HUES6 (cell line): ENCODE measurements at regions not wholly inside any gene's neighbourhood (a gene's known extent, or its start where the extent isn't known, plus 50 kb on each side); places are given as distances from the start of the nearest gene placed in this dataset.

Experiments
- H3K27ac ChIP-seq: 2 replicates; pipeline ENCODE4 v1.7.0; 2013; ENCODE audit warnings: low read depth, mild to moderate bottlenecking, low read length, inconsistent platforms
- H3K27me3 ChIP-seq: 2 replicates; pipeline ENCODE4 v1.6.1; 2013; ENCODE audit warnings: low read length; ENCODE audit not compliant: control insufficient read depth, insufficient read depth
- H3K36me3 ChIP-seq: 2 replicates; pipeline ENCODE4 v1.6.1; 2013; ENCODE audit warnings: low read length; ENCODE audit not compliant: control insufficient read depth, insufficient read depth
- H3K4me1 ChIP-seq: 2 replicates; pipeline ENCODE4 v1.6.1; 2013; ENCODE audit warnings: low read length; ENCODE audit not compliant: control insufficient read depth, insufficient read depth
- H3K4me3 ChIP-seq: 2 replicates; pipeline ENCODE4 v1.5.1; 2013; ENCODE audit warnings: low read depth, low read length
- H3K9ac ChIP-seq: one replicate; pipeline ENCODE4 v1.6.1; 2013; ENCODE audit warnings: mild to moderate bottlenecking, low read length
- H3K9me3 ChIP-seq: 2 replicates; pipeline ENCODE4 v1.6.1; 2013; ENCODE audit warnings: low read depth, low read length; ENCODE audit not compliant: control insufficient read depth, insufficient read depth

DNA sequence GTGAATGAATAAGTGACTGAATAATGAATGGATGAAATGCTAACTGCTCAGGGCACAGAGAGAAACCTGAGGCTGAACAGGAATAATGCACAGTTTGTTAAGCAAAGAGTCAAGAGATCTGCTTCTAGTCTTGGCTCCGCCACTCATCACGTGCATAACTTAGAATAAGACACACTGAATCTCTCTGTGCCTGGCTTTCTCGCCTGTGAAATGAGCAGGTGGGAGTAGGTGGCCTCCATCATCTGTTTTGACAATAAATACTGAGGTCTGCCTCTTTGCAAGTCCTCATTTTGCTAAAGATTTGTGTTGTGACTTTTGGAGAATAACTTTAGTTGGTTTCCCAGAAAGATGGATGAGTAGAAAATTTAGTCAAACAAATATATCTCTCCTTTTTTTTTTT is 318.0 kb downstream of the FBXW7 start:
- Histone ChIP-seq H3K4me1 (no peaks in the 10 kb centered on the region; the same call in 1 of the 2 replicates), H3K36me3 (no peaks in the 10 kb centered on the region), H3K9ac (no peak overlapping the region), H3K27ac (no peak overlapping the region), H3K4me3 (no peak overlapping the region), H3K27me3 (no peaks in the 10 kb centered on the region), H3K9me3 (0 out of 2 replicates have a peak, but pooled peaks cover 2% of the 10 kb centered on the region)

DNA sequence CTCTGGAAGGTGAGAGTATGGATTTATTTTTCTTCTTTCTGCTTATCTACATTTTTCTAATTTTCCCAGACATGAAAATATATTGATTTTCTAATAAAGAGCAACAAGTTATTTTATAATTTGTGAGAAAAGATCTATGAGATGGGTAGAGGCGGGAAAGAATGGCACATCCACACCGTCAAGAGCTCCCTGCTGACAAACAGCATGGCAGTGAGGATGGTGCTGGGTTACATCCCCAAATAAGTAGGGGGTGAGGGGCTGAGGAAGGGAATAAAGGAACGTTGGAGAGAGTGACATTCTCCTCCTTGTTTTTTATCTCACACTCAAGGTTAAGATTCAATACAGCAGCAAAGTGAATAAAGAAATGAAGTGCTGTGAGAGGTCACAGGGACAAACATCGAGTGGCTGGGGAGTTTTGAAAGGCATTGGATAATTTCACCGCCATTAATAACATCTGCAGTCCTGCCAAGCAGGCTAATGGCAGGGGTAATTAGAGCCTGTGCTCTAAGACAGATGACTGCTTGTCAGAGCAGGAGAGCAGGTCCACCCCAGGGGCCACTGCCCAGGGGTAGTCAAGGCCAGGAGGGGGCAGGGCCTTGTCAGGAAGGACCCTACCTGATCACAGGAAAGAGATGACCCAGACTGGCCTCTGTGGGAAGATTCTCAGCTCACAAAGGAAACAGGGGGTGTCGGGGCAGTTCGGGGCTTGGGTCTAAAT is 323.8 kb downstream of the FBXW7 start:
- Histone ChIP-seq H3K27me3 (no peaks in the 10 kb centered on the region), H3K4me1 (peaks cover 11% of the 10 kb centered on the region), H3K27ac (no peak overlapping the region), H3K36me3 (no peaks in the 10 kb centered on the region), H3K9ac (no peak overlapping the region), H3K9me3 (0 out of 2 replicates have a peak, but pooled peaks cover 2% of the 10 kb centered on the region), H3K4me3 (no peak overlapping the region)

DNA sequence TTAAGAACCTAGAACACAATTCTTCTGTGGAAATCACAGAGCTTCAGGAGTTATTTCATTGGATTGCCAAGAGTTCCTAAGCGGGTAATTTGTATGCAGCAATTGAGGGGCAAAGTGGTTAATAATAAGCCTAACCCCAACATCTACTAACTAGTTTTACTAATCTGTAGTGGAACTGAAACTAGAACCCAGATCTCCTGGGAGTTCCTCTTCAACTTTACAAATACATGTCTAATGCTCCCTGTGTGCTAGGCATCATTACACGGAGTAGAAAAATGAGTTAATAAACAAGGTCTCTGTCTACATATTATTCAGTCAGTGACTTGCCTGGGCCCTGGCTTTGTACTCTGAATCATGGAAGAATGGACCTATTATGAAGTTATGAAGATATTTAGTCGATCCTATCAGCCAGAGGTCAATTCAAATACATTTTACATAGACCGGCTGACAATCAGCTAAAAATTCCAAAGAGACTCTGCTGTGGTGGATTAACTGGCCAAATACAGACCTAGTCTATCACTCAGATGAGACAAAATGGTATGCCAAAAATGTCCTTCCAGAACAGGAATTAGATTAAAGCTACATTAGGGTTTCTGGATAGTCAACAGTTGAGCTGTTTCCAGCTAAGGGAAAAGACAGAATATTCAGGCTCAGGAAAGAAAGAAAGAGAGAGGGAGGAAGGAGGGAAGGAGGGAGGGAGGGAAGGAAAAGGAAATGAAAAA is 326.0 kb downstream of the FBXW7 start:
- Histone ChIP-seq H3K9ac (no peak overlapping the region), H3K4me1 (peaks cover 17% of the 10 kb centered on the region), H3K27me3 (no peaks in the 10 kb centered on the region), H3K4me3 (no peak overlapping the region), H3K9me3 (0 out of 2 replicates have a peak, but pooled peaks cover under 1% of the 10 kb centered on the region), H3K27ac (no peak overlapping the region), H3K36me3 (no peaks in the 10 kb centered on the region)

DNA sequence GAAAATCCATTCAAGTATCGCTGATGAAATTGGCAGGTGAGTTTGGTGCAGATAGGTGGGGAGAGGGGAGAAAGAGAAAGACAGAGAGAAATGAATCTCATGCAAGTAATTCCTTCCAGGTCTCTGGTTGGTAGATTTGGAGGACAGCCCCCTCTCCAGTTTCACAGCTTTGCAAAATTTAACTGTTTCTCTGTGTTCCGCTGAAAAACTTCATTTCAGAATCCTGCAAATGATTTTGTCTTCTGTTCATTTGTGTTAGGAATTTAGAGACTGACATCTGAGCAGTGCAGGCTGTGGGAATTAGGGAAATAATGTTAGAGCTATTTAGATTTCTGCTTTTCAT is 328.5 kb downstream of the FBXW7 start:
- Histone ChIP-seq H3K4me3 (no peak overlapping the region), H3K4me1 (peaks cover 17% of the 10 kb centered on the region), H3K9ac (no peak overlapping the region), H3K27ac (no peak overlapping the region), H3K36me3 (no peaks in the 10 kb centered on the region), H3K27me3 (no peaks in the 10 kb centered on the region), H3K9me3 (no peaks in the 10 kb centered on the region)

DNA sequence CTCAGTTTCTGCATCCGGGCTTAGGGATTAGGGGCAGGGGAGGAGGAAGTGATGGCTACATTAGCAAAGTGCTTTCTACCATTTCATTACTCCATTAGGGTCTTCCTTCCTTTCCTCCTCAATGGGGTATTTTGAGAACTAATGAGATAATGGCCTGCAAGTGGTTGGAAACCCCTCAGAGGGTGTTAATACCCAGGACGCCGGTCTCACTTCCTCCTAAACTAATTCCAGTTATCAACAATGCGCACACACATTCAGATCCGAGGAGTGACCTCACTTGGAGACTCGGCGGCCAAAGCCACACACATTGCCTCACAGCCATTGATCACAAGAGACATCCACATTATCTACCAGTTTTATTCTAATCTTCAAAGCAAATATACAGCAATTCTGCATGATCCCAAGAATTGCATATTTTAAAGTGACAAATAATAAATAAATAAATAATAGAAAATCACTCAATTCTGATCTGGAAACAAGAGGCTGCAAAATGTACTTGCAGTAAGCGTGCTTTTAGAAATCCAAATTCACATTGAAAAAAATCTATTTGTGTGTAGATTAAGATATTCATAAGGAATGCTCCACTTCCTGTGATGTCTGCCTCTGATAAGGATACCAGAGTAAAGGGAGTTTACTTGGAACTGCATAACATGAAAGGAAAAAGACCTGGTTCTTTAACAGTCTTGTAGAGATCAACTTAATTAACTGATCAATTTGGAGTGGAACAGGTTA is 329.1 kb downstream of the FBXW7 start:
- Histone ChIP-seq H3K4me3 (no peak overlapping the region), H3K9ac (no peak overlapping the region), H3K36me3 (no peaks in the 10 kb centered on the region), H3K9me3 (no peaks in the 10 kb centered on the region), H3K27me3 (no peaks in the 10 kb centered on the region), H3K27ac (no peak overlapping the region), H3K4me1 (peaks cover 14% of the 10 kb centered on the region)

DNA sequence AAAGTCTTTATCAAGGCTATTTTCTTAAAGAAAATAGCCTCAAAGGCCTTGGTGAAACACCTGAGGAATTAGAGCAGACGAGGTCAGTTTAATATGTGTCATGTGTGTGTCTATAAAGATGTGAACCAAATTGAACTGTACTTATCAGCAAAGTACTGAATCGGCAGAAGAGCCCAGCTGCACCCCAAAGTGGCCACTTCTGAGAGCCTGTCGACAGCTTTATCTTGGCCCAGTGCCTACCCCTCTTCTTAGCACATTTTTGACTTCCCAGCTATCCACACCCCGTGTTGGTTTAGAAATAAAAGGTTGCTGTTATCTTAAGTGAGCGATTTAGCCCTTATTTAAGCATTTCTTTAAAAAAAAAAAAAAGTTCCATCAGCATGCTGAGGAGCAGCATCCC is 329.7 kb downstream of the FBXW7 start:
- Histone ChIP-seq H3K36me3 (no peaks in the 10 kb centered on the region), H3K9me3 (no peaks in the 10 kb centered on the region), H3K4me1 (peaks cover 14% of the 10 kb centered on the region), H3K27ac (no peak overlapping the region), H3K27me3 (no peaks in the 10 kb centered on the region), H3K4me3 (no peak overlapping the region), H3K9ac (no peak overlapping the region)

DNA sequence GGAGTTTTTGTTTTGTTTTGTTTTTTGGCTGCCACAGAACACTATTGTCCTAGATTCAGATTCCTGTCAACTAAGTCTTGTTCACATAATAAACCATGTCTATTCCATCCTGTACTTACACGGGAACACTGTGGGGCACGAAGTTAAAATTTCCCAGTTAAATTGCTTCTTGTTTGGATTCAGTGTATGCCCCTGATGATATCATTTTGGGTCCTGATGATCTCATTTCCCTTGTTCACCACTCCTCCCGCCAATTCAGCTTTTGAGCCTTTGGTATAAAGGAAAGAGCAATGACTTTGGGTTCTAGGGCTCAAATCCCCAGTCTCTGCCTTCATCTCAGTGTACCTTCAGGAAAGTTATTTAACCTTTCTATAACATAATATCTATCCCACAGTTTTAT is 333.5 kb downstream of the FBXW7 start:
- Histone ChIP-seq H3K9me3 (no peaks in the 10 kb centered on the region), H3K9ac (no peak overlapping the region), H3K4me1 (peaks cover 9% of the 10 kb centered on the region), H3K27me3 (no peaks in the 10 kb centered on the region), H3K36me3 (no peaks in the 10 kb centered on the region), H3K27ac (no peak overlapping the region), H3K4me3 (no peak overlapping the region)

DNA sequence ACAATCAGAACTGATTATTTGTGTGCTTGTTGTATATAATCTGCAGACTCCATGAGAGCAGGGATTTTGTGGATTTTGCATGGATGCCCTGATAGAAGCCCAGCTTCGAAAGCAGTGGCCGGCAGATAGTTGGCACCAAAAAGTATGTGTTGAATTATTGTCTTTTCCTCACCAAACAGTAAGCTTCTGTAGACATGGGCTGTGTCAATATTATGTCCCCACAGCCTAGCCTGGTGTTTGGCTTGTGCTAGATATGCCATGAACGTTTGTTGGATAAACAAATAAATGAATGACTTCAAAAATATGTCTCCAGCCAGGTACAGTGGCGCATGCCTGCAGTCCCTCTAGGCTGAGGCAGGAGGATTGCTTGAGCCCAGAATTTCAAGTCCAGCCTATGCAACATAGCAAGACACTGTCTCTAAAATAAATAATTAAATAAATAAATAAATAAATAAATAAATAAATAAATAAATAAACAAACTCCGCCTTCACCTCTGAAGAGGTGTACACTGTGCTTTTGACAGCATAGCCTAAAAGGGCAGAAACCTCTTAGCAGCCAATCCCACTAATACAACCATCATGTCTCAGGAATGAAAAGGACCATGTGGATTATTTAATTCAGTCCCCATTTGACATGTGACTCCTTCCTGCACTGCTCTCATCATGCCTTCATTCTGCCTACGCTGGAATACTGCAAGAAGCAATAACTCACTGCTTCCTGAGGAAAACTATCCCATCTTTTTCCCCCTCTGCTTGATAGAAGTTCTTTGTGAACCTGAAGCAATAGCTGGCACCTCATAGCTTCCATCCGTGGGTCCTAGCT is 335.2 kb downstream of the FBXW7 start:
- Histone ChIP-seq H3K36me3 (no peaks in the 10 kb centered on the region), H3K4me3 (no peak overlapping the region), H3K9me3 (no peaks in the 10 kb centered on the region), H3K27me3 (no peaks in the 10 kb centered on the region), H3K27ac (no peak overlapping the region), H3K9ac (no peak overlapping the region), H3K4me1 (no peaks in the 10 kb centered on the region)

DNA sequence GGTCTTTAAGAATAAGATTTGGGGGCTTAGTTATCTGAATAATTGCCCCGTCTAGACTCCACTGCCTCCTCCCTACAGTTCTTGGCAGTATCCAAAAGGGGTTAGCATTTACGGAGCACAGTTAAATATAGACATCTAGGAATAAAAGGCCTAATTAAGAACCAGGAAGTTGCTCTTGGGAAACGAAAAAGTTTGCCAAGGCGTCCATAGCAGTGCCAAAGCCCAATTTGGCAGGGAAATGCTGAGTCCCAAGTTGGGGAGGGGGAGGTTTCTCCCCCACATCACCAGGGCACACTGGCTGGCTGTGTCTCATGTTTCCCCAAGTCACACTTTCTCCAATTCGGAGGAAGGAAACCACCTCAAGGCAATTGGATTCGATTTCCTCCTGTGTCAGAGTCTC is 338.7 kb downstream of the FBXW7 start:
- H3K27me3 ChIP-seq: no peaks in the 10 kb centered on the region
- H3K27ac ChIP-seq: no peak overlapping the region
- no peak overlapping the region for H3K9ac ChIP-seq
- H3K36me3 ChIP-seq: no peaks in the 10 kb centered on the region
- H3K9me3 ChIP-seq: 0 out of 2 replicates have a peak, but pooled peaks cover 5% of the 10 kb centered on the region
- H3K4me1 ChIP-seq: no peaks in the 10 kb centered on the region
- no peak overlapping the region for H3K4me3 ChIP-seq

DNA sequence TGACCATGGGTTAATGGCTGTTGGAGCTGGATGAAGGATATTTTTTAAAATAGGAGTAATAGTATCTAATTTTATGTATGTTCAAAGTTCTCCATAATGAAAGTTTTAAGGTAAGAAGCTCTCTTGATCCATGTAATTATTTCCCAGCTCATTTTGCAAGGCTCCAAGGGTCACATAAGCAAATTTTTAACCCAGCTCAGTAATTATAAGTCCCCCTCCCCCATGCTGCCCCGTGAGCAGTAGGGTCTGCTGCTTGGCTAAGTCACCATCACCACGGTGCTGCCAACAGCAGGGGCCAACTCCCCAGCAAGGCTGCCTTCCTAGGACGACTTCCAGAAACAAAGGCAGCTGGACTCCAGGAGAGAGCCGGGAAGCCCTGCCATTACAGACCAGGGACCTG is 340.0 kb downstream of the FBXW7 start:
- Histone ChIP-seq H3K4me3 (no peak overlapping the region), H3K9me3 (0 out of 2 replicates have a peak, but pooled peaks cover 5% of the 10 kb centered on the region), H3K4me1 (no peaks in the 10 kb centered on the region), H3K27me3 (no peaks in the 10 kb centered on the region), H3K27ac (no peak overlapping the region), H3K9ac (no peak overlapping the region), H3K36me3 (no peaks in the 10 kb centered on the region)
